ES-I3 (cell line): ENCODE measurements at regions not wholly inside any gene's neighbourhood (a gene's known extent, or its start where the extent isn't known, plus 50 kb on each side); places are given as distances from the start of the nearest gene placed in this dataset.

Source experiments
- H3K36me3 ChIP-seq: 2 replicates; pipeline ENCODE4 v1.6.1; 2013; ENCODE audit warnings: mild to moderate bottlenecking, low read length, control low read depth, moderate library complexity; ENCODE audit not compliant: insufficient read depth
- H3K4me1 ChIP-seq: 2 replicates; pipeline ENCODE4 v1.6.1; 2013; ENCODE audit warnings: mild to moderate bottlenecking, control low read depth, low read length; ENCODE audit not compliant: insufficient read depth
- H3K9ac ChIP-seq: 2 replicates; pipeline ENCODE4 v1.6.1; 2013; ENCODE audit warnings: low read depth, mild to moderate bottlenecking, low read length, moderate library complexity
- H3K9me3 ChIP-seq: 2 replicates; pipeline ENCODE4 v1.6.1; 2013; ENCODE audit warnings: mild to moderate bottlenecking, low read length, moderate library complexity; ENCODE audit not compliant: control insufficient read depth, insufficient read depth

DNA sequence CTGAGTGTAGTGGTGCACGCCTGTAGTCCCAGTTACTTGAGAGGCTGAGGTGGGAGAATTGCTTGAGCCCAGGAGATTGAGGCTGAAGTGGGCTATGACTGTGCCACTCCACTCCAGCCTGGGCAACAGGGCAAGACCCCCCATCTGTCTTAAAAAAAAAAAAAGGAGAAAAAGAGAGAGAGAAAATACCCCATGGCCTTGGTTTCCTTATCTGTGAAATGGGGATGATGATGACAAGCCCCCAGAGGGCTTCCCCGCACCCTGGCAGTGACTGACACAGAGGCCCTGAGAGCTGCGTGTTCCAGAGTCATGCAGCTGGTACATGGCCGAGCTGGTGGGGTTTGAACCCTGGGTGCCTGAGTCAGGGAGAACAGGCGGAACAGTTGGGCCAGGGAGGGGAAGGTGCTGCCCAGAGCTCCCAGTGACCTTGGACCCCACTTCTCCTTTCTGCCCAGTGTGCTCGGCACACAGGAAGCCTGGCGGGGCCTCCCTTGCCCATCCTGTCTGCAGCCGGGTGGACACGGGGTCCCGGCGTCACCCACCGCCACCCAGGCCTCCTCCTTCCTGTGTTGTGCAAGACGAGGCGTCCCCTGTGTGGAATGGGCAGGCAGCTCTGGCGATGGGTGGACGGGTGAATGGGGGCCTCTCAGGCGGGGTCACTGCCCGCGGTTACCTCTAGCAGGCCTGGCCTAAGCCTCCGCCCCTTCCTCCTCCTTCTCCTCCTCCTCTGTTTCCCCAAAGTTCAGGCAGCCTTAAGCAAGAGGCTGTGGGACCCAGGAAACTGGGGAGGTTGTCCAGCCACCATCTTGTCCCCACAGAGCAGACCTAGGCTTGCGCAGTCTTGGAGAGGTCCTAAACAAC is 84.2 kb downstream of the CEBPB start:
- Histone ChIP-seq H3K9ac (no peak overlapping the region), H3K9me3 (no peaks in the 10 kb centered on the region), H3K36me3 (no peaks in the 10 kb centered on the region), H3K4me1 (no peaks in the 10 kb centered on the region; the same call in 1 of the 2 replicates)

DNA sequence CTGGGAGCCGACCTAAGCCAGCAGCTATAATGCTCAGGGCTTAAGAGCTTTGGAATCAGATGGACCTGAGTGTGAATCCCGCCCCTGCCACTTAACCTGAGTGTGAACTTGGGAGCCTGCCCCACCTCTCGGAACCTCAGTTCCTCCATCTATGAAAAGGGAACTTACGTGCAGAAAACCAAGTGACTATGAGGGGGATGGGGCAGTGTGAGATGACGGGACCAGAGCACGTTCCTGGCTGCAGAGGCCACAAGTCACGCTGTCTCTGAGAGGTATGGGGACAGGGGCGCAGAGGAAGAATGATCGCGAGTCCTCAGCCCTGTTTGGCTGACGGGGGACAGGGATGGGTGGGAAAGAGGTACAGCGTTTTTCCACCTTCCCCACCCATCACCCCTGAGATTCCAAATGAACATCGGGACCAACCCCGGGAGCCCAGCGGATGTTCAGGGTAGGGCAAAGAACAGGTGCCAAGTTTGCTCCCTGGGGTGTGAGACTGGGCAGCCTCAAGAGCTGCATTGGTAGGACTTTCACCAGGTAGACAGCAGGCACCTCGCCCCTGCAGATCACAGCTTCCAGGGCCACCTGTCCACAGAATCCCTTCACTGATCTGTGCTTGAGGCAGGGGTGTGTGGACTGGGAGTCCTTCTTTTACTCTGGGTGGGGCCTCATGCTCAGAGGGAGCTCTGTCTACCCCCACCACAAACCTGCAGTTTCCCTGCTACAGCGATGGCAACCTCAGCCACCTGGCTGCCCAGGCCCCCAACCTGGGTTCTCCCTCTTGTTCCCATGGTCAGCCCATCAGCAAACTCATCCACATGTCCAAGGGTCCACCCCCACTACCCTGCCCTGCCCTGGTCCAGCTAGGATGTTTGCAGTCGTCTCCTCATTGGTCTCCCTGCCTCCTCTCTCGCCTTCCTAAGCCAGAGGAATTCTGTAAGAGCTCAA is 85.8 kb downstream of the CEBPB start:
- no peak overlapping the region for H3K9ac ChIP-seq
- no peaks in the 10 kb centered on the region for H3K36me3 ChIP-seq
- H3K9me3 ChIP-seq, result no peaks in the 10 kb centered on the region
- H3K4me1 ChIP-seq, result no peaks in the 10 kb centered on the region; the same call in 1 of the 2 replicates

DNA sequence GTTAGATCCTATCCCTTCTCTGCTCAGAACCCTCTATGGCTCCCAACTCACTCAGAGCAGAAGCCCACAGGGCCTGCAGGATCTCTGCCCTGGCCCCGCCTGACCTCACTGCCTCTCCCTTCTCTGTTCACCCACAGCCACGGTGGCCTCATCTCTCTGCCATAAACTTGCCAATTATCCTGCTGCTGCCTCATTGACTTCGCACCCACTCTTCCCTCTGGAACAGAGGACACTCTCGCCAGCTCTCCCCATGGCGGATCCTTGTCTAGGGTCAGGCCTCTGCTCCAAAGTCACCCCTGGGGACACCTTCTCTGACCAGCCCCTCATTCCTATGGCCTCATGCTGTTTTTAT is 86.4 kb downstream of the CEBPB start:
- Histone ChIP-seq H3K9me3 (no peaks in the 10 kb centered on the region), H3K36me3 (no peaks in the 10 kb centered on the region), H3K4me1 (peaks cover 5% of the 10 kb centered on the region; the same call in 1 of the 2 replicates), H3K9ac (no peak overlapping the region)

DNA sequence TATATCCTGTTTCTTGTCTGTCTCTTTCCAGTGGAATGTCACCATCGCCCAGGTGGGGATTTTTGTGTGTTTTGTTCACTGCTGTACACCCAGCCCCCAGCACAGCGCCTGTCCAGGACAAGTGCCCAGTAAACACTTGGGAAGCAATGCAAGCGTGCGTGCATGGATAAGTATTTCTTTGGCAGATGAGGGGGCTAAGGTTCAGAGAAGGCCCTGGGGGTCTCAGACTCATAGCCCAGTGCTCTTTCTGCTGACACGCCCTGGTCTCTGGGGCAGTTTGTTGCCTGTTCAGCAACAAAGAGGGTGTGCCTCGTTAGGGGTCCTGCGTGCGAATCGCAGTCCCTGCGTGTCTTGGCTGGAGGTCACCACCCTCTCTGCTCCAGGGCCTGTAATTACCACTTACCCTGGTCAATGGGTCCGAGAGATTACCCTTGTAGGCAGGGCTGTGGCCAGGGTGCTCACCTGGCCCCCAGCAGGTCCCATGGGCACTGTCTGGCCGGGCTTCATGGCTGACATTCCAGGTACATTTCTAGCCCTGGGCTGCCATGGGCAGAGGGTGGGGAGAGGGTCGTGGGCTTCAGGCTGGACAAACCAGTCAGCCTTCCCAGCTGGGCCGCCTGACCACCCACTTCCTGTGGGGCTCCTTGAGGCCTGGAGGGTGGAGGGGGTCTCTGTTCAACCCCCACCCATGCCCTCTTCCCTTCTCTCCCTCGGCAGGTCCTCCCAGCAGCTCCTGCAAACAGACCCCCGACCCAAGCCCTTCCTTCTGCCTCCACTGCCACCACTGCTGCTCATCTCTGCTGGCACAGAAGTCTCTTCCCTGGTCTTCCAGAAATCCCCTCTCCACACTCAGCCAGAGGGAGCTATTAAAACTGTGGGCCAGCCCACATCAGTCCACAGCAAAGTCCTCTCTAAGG is 87.1 kb downstream of the CEBPB start:
- Histone ChIP-seq H3K36me3 (no peaks in the 10 kb centered on the region), H3K9ac (no peak overlapping the region), H3K4me1 (peaks cover 11% of the 10 kb centered on the region; the same call in 1 of the 2 replicates), H3K9me3 (no peaks in the 10 kb centered on the region)

DNA sequence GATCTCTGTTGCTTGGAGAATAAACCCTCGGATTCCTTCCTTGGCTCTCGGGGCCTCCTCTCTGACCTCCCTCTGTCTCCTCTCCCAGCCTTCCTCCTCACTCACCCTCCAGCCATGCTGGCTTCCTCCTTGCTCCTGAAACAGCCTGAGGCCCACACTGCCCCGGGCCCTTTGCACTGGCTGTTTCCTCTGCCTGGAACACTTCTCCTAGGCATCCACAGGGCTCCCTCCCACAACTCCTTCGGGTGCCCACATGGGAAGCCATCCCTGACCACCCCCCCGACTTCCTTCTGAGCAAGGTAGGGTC is 87.7 kb downstream of the CEBPB start:
- no peaks in the 10 kb centered on the region for H3K9me3 ChIP-seq
- no peak overlapping the region for H3K9ac ChIP-seq
- peaks cover 12% of the 10 kb centered on the region; the same call in 1 of the 2 replicates for H3K4me1 ChIP-seq
- H3K36me3 ChIP-seq, result no peaks in the 10 kb centered on the region

DNA sequence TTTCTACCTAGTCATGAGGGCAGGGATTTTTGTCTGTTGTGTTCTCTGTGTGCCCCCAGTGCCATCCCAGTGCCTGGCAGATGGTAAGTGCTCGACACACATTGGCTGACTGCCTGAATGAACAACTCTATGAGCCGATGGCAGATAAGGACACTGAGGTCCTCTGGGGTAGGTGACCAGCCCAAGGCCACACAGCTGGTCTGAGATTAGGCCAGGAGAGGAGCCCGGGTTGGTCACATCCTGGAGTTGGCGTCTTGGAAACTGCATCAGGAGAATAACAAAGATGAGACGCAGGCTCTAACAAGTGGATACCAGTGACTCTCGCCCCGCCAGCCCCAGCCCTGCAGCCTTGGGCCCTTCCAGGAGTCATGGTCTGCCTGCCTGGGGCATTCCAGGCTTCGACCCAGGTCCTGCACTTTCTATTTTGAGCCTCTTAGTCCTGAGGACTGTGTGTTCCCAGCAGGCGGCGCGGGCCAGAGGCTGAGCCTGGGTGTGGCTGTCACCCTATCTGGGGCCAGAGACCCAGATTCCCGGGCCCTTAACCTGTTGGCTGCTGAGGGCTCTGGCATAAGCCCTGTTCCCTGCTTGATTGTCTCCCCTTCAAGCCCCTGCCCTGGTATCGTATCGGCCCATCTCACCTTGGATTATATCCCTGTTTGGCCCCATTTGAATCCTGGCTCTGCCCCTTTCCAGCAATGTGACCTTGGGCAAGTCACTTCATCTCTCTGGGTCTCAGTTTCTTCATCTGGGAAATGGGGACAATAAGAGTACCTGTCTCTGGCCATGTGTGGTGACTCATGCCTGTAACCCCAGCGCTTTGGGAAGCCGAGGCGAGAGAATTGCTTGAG is 88.3 kb downstream of the CEBPB start:
- no peaks in the 10 kb centered on the region for H3K36me3 ChIP-seq
- H3K9ac ChIP-seq, result no peak overlapping the region
- H3K9me3 ChIP-seq, result no peaks in the 10 kb centered on the region
- H3K4me1 ChIP-seq, result peaks cover 12% of the 10 kb centered on the region; the same call in 1 of the 2 replicates

DNA sequence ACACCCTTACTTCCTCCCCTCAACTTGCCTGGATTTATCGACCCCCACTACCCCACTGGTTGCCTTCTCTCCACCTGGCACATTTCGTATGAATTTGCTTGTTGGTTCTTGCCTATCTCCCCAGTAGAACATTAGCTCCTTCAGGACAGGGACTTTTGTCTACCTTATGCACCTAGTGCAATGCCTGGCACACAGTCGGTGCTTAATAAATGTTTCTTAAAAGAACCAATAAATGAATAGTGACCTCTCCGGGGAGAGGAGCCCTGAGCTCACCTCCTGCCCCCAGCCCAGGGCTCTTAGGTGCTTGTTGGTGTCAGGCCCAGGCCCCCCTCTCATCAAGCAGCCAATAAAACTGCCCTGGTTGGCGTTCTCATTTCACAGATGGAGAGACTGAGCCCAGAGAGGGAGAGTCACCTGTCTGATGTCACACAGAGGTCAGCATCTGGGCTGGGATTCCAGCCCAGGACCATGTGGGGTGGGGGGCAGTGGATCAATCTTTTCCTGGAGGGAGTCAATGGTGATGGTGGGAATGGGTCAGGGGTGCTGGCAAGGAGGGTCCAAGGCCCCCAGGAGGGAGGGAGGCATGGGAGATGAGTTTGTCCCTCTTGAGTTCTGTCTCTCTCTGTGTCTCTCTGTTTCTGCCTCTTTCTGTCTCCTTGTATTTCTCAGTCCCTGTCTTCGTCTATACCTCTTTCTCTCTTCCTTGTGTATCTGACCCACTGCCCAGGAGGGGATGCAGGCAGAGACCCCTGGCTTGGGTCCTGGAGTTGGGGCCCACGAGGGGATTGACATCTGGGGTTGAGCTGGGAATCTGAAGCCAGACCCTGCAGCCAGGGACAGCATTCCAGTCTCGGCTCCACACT is 89.6 kb downstream of the CEBPB start:
- Histone ChIP-seq H3K9ac (no peak overlapping the region), H3K9me3 (no peaks in the 10 kb centered on the region), H3K4me1 (peaks cover 16% of the 10 kb centered on the region; the same call in 1 of the 2 replicates), H3K36me3 (no peaks in the 10 kb centered on the region)

DNA sequence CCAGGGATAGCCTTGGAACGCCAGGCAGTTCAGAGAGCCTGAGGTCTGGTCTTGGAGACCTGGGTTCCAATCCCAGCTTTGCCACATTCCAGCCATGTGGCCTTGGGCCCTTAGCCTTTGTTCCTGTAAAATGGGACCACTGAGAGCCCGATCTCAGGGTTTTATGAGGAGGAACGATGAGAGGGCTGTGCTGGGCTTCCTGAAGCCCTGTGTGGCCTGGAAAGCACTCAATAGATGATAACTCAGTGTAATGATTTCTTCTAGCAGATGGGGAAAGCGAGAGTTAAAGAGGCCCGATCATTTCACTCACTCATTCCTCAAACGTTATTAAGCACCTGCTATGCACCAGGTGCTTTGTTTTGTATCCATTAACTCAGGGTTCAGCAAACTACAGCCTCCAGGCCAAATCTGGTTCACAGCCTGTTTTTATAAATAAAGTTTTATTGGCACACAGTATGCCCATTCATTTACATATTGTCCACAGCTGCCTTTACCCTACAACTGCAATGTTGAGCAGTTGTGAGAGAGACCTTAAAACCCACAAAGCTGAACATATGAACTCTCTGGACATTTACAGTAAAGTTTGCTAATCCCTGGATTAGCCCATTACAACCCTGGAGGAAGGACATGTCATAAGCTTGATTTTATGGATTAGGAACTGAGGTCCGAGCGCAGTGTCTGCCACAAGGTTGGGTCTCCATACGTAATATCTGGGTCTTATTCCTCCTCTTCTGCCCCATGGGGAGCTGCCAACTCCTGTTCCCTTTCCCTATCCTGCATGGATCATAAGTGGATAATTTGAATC is 90.4 kb downstream of the CEBPB start:
- Histone ChIP-seq H3K4me1 (peaks cover 21% of the 10 kb centered on the region; the same call in 1 of the 2 replicates), H3K9ac (no peak overlapping the region), H3K36me3 (no peaks in the 10 kb centered on the region), H3K9me3 (no peaks in the 10 kb centered on the region)

DNA sequence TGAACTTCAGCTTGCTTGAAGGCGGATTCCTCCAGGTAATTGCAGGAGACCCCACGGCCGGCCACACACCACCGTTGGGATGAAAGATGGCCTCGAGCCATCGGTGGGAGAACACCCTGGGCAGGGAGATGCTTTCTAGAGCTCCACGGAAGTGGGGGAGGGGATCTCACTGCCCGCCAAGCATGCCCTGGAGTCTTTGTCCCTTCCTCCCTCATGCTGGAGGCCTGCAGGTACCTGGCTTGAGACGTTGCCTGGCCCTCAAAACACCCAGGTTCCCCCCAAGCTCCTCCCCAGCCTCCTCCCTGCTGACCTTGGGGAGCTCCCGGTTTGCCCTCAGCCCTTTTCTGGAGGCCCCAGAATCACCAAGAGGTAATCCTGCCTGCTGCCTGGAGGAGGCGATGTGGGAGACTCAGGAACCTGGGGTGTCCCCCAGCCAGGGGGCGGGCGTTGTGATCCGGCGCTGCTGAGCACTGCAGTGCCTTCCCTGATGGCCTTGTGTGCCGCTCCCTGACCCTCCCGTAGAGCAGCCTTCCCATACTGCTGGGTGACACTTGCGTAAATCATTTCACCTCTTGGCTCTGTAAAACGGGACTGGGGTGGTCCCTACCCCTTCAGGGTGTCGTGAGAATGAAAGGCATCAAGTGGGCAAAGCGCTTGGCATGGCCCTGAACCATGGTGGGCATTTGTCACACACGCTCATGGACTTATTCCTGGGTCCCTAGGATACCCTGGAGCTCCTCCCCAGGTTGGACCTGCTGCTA is 91.4 kb downstream of the CEBPB start:
- H3K4me1 ChIP-seq, result peaks cover 28% of the 10 kb centered on the region; the same call in 1 of the 2 replicates
- H3K36me3 ChIP-seq, result no peaks in the 10 kb centered on the region
- no peak overlapping the region for H3K9ac ChIP-seq
- no peaks in the 10 kb centered on the region for H3K9me3 ChIP-seq

DNA sequence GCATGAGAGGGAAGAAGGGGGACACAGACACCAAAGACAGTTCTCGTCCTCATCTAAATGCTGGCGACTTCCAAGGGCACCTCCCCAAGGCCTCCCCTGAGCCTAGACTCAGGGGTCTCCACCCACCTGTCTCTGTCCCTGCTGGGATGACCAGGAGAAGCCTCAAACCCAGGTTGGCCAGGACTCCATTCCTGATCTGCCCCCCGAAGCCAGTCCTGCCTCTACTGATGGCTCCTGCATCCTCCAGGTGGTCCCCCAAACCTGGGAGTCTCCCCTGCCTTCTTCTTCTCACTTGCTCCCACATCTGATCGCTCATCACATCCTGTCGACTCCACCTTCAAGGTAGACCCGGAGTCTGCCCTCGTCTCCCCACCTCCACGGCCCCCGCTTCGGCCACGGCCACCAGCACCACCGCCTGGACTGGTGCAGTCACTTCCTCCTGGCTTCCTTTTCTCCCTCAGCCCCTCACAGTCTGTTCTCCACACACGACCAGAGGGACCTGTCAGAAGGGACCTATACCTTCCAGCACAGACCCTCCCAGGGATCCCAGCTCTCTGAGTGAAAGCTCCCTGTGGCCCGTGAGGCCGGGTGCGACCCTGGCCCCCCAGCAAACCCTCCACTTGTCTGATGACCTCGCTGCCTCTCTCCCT is 92.1 kb downstream of the CEBPB start:
- Histone ChIP-seq H3K36me3 (no peaks in the 10 kb centered on the region), H3K9ac (no peak overlapping the region)

DNA sequence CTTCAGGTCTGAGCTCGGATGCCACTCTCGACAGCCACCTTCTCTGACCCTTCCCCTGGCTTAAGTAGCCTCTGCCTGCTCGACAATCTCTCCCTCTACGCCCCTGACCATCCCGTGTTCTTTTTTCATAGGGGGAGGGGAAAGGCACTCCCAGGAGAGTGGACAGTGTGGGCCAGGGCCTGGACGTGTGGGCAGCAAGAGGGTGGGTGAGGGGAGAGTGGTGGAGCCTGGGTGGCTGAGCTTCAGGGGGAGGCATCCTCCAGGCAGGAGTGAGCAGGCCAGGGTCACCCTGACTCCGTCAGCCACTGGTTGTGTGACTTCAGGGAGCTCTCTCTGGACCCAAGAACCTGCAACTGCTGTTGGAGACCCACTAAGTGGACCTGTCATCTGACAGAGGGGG is 92.7 kb downstream of the CEBPB start:
- H3K36me3 ChIP-seq, result no peaks in the 10 kb centered on the region
- no peaks in the 10 kb centered on the region for H3K9me3 ChIP-seq
- H3K4me1 ChIP-seq, result peaks cover 28% of the 10 kb centered on the region; the same call in 1 of the 2 replicates
- H3K9ac ChIP-seq, result no peak overlapping the region

More for the DNA sequence above, 92.1 kb downstream of the CEBPB start:
- peaks cover 28% of the 10 kb centered on the region; the same call in 1 of the 2 replicates for H3K4me1 ChIP-seq
- H3K9me3 ChIP-seq, result no peaks in the 10 kb centered on the region
